Stimulated activated CD8-positive, alpha-beta memory T cell treated with anti-CD3 and anti-CD28 coated beads, Interleukin-15, amount 100 ng/mL, for 4 hours (primary cell): ENCODE measurements at regions not wholly inside any gene's neighbourhood (a gene's known extent, or its start where the extent isn't known, plus 50 kb on each side); places are given as distances from the start of the nearest gene placed in this dataset.

Experiments
- DNase-seq, 2 donors: peaks; one replicate each; pipeline ENCODE4 v3.0.0-alpha.2; 2020; ENCODE audit warnings: low read depth in 2 of 2

- DNase-seq = no peak
Observed at GRCh38 chr10:124264711-124265390, 153.9 kb downstream of the OAT start.

GRCh38 chr10:124264271-124264670 is 154.5 kb downstream of the OAT start:
- no peak for DNase-seq

GRCh38 chr10:124263726-124264125 is 155.0 kb downstream of the OAT start:
- DNase-seq = no peak

GRCh38 chr10:124262971-124263370 is 155.8 kb downstream of the OAT start:
- DNase-seq = no peak

GRCh38 chr10:124262234-124262865 is 156.4 kb downstream of the OAT start:
- DNase-seq = no peak

GRCh38 chr10:124259139-124259825 is 159.4 kb downstream of the OAT start:
- DNase-seq = no peak

- no peak for DNase-seq
Observed at GRCh38 chr10:124257781-124258180, 160.9 kb downstream of the OAT start.

GRCh38 chr10:124256151-124256550 is 162.6 kb downstream of the OAT start:
- DNase-seq = no peak

- DNase-seq = no peak
Observed at GRCh38 chr10:124255556-124255955, 162.2 kb upstream of the CHST15 start.

- no peak for DNase-seq
Observed at GRCh38 chr10:124254490-124254889, 161.1 kb upstream of the CHST15 start.

GRCh38 chr10:124253006-124253405 is 159.6 kb upstream of the CHST15 start:
- no peak for DNase-seq

GRCh38 chr10:124252097-124252715 is 158.8 kb upstream of the CHST15 start:
- DNase-seq = no peak

GRCh38 chr10:124251317-124252065 is 158.1 kb upstream of the CHST15 start:
- DNase-seq = no peak

- no peak for DNase-seq
Observed at GRCh38 chr10:124250506-124250905, 157.1 kb upstream of the CHST15 start.

GRCh38 chr10:124249812-124250432 is 156.5 kb upstream of the CHST15 start:
- DNase-seq = no peak

GRCh38 chr10:124249196-124249595 is 155.8 kb upstream of the CHST15 start:
- no peak for DNase-seq

GRCh38 chr10:124248056-124249045 is 155.0 kb upstream of the CHST15 start:
- no peak for DNase-seq

- no peak for DNase-seq
Observed at GRCh38 chr10:124245806-124246440, 152.5 kb upstream of the CHST15 start.

- DNase-seq = no peak
Observed at GRCh38 chr10:124245191-124245590, 151.8 kb upstream of the CHST15 start.
